ENCODE measurements at regions not wholly inside any gene's neighbourhood (a gene's known extent, or its start where the extent isn't known, plus 50 kb on each side); places are given as distances from the start of the nearest gene placed in this dataset.

- peaks cover 0 to 14% (median 1%) of the 10 kb centered on the region in 4 donors for H3K9me3 ChIP-seq
- no peak for TF ChIP-seq POLR2A (IDR thresholded peaks at IDR 0.05)
- peaks cover 0 to 17% (median 2%) of the 10 kb centered on the region in 4 donors for H3K4me1 ChIP-seq
- H3K27me3 ChIP-seq: no peaks in the 10 kb centered on the region
- no peak for DNase-seq (ENCODE audit: low spot score in 2 of 2)
- H3K27ac ChIP-seq: no peak overlapping the region
- no peak overlapping the region for H3K4me3 ChIP-seq
- H3K36me3 ChIP-seq: no peaks in the 10 kb centered on the region
- 92 to 95% methylated on average over 3 to 5 of the region's 5 CpGs for WGBS, 2 donors
These were observed 156.3 kb upstream of the HS6ST1 start for GRCh38 chr2:128474962-128475361.

DNA sequence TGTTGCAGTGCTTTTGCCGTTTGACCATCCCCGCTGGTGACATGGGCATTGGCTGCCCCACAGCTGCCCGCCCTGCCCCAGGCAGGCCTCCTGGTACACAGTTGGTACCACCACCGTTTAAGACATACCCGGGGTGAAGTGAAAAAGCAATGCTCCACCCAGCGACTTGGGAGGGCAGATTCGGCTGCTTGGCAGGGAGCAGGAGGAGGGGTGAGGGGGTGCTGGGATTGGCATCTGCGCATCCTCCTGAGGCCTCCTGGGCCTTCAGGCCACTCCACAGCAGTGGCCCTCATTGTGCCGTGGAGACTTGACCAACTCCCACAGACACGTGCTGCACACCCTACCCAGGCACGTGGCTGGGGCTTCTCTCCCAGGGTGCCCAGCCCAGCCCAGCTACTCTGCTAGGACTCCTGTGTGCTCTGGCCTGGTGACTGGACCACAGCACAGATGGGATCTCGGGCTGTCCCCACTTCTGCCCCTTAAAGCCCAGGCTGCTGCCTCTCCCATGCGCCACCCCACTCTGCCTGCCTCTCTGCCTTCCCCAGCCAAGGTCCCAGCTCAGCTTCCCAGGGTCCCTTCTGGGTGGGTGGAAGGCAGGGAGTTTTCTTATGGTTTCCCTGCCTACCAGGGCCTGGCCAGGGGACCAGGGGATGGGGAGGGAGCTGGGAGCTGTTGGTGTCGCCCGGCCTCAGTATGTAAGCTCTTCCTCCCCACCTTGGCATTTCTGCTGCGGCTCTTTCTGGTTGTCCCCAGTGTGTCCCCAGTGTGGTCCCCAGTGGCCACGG is 157.0 kb upstream of the HS6ST1 start:
- Histone ChIP-seq H3K4me1 (peaks cover 0 to 17% (median 2%) of the 10 kb centered on the region in 4 donors), H3K36me3 (no peaks in the 10 kb centered on the region), H3K27me3 (no peaks in the 10 kb centered on the region), H3K4me3 (no peak overlapping the region), H3K9me3 (peaks cover 0 to 7% (median 0%) of the 10 kb centered on the region in 4 donors), H3K27ac (no peak overlapping the region)
- 79 to 88% methylated on average over 17 of the region's 17 CpGs for WGBS, 2 donors
- DNase-seq (ENCODE audit: low spot score in 2 of 2): no peak
- TF ChIP-seq POLR2A (IDR thresholded peaks at IDR 0.05): no peak

- TF ChIP-seq CTCF (IDR thresholded peaks at IDR 0.05): no peak
- no peak for TF ChIP-seq EP300 (IDR thresholded peaks at IDR 0.05)
- no peak for TF ChIP-seq POLR2A (IDR thresholded peaks at IDR 0.05)
- DNase-seq (ENCODE audit: low spot score in 2 of 2): no peak
- H3K4me1 ChIP-seq: peaks cover 0 to 17% (median 2%) of the 10 kb centered on the region in 4 donors
- no peaks in the 10 kb centered on the region for H3K36me3 ChIP-seq
- H3K4me3 ChIP-seq: no peak overlapping the region
- no peak overlapping the region for H3K27ac ChIP-seq
- peaks cover 0 to 13% (median 0%) of the 10 kb centered on the region in 4 donors for H3K9me3 ChIP-seq
- WGBS, 2 donors: 85 to 91% methylated on average over 10 to 12 of the region's 12 CpGs
- H3K27me3 ChIP-seq: no peaks in the 10 kb centered on the region
These were observed 158.6 kb upstream of the HS6ST1 start for GRCh38 chr2:128477026-128477820.

- TF ChIP-seq POLR2A (IDR thresholded peaks at IDR 0.05) (no peak), CTCF (IDR thresholded peaks at IDR 0.05) (no peak)
- Histone ChIP-seq H3K36me3 (no peaks in the 10 kb centered on the region), H3K27ac (no peak overlapping the region), H3K9me3 (peaks cover 0 to 12% (median 0%) of the 10 kb centered on the region in 4 donors), H3K4me1 (peaks cover 0 to 14% (median under 1%) of the 10 kb centered on the region in 4 donors), H3K4me3 (no peak overlapping the region), H3K27me3 (no peaks in the 10 kb centered on the region)
- WGBS, 2 donors: 97 to 100% methylated on average over 2 of the region's 2 CpGs
- no peak for DNase-seq (ENCODE audit: low spot score in 2 of 2)
These were observed 159.2 kb upstream of the HS6ST1 start for GRCh38 chr2:128477891-128478290.

GRCh38 chr2:128485761-128486639 is 167.3 kb upstream of the HS6ST1 start:
- no peak for DNase-seq (ENCODE audit: low spot score in 2 of 2)
- TF ChIP-seq CTCF (IDR thresholded peaks at IDR 0.05) (no peak), POLR2A (IDR thresholded peaks at IDR 0.05) (no peak), EP300 (IDR thresholded peaks at IDR 0.05) (no peak)
- WGBS, 2 donors: 85% methylated on average over 24 to 27 of the region's 34 CpGs
- Histone ChIP-seq H3K4me3 (no peak overlapping the region), H3K4me1 (peaks cover 0 to 6% (median 0%) of the 10 kb centered on the region in 4 donors), H3K27me3 (no peaks in the 10 kb centered on the region), H3K9me3 (peaks cover 0 to 10% (median 0%) of the 10 kb centered on the region in 4 donors), H3K36me3 (no peaks in the 10 kb centered on the region), H3K27ac (no peak overlapping the region)
